ENCODE measurements at regions not wholly inside any gene's neighbourhood (a gene's known extent, or its start where the extent isn't known, plus 50 kb on each side); places are given as distances from the start of the nearest gene placed in this dataset.
A peak's percentile ranks its signal among the peaks of the same experiment; 100 is the strongest.

DNA sequence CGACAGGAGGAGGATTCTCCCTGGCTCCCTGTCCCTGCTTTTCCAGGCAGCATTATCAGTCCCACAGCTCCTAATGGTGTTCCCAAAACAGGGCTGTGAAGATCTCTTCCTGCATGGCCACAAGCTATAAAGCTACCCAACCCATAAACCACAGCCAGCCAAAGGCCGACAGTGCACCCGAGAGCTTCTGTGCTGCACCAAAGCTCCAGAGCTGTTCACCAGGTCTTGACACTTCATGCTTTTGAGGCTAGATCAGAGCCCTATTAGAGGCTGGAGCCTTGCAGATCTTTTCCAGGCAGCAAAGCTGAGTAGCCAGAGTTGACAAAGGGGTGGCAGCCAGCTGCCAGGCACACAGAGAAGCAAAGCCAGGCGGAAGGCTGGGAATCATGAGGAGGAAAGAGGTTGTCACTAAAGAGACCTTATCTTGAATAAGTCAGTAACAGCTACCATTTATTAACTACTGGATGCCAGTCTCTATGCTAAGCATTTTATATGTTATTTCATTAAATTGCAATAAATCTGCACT is 180.4 kb downstream of the KATNAL1 start:
- no peak for DNase-seq

DNA sequence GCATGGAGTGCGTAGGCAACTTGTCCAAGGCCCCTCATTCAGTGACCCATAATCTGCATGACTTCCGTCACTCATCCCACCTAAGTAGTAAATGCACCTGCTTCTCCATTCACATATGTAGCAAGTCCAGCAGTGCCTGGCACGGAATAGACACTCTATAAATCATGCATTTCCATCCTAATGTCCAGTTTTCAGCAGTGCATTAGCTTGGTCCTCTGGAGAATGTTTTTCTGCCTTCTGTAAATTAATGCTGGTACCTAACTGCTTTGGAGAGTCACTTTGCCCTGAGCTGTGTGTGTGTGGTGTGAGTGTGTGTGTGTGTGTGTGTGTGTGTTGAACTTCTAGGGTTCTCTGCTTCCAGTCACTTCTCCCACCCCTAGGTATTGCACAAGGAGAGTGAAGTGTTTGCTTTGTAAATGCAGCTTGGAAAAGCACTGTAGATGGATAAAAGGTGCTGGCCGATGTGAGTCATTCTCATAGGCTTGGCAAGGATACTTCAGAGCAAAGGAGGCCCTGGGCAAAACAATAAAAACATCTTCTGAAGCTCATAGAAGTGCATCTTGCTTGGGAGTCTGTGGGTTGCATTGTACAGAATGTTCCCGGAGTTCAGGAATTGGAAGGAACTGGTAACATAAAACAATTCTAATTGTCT is 181.8 kb downstream of the KATNAL1 start:
- no peak for DNase-seq

DNA sequence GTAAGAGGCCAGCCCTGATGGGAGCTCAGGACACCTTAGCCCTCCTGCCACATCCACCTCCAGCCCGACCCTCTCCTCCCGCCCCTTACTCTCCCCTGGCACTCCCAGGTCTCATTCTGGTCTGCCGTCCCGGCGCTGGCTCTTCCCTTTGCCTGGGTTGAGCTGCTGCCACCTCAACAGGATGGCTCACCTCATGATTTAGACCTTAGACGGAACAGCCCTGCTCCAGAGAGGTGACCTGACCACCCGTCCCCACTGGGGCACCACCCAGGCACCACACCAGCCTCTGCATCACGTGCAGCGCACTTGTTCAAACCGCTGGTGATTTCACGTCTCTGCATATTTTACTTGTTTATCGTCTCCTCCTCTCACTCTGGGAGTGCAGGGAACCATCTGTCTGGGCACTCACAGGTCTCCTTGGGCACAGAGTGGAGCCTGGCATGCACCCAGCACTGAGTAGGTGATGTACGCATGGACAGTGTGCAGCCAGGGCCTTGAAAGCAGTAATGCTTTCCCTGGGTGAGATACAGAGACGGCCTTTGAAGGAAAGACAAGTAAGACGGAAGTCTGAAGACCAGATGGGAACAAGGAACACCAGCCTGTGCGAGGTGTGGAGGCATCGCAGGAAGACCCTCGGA is 183.1 kb downstream of the KATNAL1 start:
- DNase-seq = no peak

DNA sequence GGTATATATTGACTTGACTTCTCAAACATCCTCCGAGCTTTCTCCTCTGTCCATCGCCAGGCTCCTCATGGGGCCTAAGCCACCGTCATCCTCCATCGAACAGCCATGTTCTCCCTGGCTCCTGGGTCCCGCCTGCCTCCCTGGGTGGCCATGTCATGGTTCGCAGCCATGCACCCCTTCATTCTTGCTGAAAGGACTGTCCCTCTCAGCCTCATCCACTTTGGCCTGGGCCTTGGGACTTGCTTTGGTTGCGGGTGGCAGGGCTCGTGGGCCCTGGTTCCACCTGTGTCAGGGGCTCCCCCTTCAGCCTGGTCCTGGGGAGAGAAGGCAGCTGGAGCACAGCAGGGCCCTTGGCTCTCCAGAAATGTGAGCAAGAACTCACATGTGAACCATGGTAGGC is 183.8 kb downstream of the KATNAL1 start:
- no peak for DNase-seq

DNA sequence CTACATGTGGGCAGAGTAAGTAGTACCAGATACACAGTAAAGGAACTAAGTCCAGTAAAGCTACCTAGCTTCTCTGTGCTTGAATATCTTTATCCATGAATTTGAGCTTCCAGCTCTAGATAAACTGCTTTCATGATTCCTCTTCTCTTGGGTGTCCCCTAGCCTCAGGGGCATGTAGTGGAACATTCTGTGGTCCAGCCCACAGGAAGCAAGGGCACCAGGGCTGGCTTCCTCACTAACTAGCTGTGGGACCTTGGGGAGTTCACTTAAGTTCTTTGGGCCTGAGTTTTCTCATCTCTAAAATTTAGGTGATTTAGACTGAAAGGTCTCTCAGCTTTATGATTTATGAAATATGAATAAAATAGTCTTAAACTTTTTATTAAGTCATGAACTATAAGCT is 185.7 kb downstream of the KATNAL1 start:
- no peak for DNase-seq

DNA sequence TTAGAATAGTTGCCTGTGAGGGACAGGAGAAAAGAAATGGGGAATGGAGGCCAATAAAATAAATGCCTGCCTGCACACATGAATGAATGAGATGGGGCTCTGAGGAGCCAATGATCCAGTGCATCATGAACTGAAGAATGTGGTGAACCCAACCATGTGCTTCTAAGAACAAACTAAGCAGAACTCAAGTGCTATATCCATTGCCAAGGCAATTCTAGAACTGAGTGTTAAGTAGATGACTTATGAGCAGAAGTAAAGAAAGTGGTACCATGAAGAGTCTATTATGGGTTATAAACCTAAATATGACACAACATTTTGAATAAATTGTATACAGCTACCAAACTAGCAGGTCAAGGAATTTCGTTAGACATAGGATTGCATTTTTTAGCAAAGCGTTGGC is 186.1 kb downstream of the KATNAL1 start:
- DNase-seq = no peak

DNA sequence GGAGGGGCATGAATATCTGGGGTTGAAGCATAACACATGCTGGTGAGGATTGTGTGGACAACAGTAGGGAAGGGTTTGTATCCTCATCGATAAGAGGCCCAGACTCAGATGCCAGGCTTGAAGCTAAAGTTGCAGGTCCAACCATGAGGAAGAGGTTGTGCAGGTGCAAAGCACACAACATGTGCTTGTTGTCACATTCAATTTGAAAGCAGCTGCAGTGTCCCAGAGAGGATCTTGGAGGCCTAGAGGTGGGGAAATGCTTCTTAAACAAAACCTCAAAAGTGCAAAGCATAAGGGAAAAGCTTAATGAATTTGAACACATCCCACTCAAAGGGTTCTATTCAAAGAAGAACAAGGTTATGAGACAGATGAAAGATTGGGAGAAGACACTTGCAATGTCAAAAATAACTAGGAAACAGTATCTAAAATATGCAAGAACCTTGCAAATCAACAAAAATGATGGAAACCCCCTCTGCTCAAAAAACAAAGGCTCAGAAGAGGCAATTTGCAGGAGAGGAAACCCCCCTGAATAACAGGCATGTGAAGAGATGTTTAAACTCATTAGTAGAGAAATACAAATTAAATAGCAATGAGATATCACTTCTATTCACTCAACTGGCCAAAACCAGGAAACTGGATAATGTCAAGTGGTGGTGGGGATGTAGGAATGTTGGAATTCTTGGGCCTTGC is 187.1 kb downstream of the KATNAL1 start:
- DNase-seq = no peak

DNA sequence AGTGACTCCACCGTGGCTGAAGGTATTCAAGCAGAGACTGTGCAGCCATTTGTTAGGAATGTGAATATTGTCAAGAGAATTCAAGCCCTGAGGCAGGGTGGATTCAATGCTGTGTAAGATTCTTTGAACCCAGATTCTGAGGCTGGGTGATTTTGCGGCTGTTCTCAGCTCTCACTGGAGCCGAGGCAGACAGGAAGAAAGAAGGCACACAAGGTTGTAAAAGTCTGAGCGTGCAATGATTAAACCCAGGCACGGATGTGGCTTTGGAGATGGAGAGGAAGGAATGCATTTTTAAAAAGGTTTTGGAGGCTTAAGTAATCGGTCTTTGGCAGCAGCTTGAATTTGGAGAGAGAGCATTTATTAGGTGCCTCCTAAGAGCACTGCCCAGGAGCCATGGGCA is 187.9 kb downstream of the KATNAL1 start:
- DNase-seq = no peak

DNA sequence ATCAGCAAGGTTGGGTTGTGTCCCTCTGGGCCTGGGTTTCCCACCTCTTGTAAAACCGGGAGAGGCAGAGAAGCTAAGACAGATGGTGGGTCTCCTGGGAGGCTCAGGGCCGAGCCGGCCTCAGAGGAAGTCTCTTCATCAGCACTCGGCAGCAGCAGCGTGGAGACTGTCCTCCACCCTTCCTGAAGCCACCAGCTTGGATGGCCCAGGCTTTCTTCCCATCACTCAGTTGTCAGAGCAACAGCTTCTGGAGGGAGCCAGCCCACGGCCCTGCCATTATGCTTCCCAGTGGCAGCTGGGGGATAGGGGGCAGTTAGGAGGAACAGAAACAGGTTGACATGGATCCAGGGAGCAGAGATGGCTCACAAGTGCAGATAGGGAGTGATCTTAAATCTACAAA is 191.0 kb downstream of the KATNAL1 start:
- no peak for DNase-seq

DNA sequence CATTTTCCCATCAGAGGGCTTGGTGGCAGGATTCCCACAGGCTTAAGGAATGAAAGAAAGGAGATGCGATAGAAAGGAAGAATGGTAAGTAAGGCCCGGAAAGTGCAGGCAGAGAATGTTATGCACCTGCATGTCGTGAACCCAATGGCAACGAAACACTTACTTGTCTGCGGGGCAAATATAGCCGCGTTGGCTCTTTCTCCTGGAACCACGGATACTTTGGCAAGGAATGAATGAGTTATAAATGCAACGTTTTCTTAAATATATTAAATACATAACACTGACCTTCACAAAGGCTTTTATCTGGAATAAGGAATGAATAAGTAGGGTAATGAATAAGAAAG is 192.1 kb downstream of the KATNAL1 start:
- DNase-seq = no peak

DNA sequence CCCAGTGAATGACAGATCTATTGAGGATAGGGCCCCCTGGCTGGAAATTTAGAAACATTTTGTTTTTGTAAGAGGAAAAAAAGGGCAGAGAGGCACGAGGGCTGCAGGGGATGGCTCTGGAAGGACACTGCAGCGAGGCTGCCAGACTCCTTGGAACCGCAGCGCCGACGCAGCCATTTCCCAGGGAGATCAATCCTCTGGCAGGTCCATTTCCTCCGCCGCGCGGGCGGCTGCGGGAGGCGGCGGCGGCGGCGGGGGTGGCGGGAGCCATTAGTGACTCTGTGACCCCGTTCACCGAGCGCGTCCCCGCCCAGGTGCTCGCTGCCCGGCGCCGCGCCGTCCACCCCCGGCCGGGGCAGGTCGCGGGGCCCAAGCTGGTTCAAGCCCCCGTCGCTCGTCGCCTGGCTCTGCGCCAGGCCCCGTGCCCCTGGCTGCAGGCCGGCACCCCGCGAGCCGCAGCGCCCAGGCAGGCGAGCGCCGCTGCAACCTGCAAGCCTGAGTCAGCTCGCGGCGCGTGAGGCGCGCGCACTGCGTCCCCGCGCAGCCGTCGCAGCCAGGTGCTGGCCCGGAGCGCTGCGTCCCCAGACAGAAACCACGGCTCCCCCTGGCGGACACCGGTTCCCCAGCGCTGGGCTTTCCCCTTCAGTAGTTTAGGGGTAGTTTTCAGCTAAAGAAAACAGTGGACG is 192.6 kb downstream of the KATNAL1 start:
- DNase-seq = peak; percentile 95

DNA sequence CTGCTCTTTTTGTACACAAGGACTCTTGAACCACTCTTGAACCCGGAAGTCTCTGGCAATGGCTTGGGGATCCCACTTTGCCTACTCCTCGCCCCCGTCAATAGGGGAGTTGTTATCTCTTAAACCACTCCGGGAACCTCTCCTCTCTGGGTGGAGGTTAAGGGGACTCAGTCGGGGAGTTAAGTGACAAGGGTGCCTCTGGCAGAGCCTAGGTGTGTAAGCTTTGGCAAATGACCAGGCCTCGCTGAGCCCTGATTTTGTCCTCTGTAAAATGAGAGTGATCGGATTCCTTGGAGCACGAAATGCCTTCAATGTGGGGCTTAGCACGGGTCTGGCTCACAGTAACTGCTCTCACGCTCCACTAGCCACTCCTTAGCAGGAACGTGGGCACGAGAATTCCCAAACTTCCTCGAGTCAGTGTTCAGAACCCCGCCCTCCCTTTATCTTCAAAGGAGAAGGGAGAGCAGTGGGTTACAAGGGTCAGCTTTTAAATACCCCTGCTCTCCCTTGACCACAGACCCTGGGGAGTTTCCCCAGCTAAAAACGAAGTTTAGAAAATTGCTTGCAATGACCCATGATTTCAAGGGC is 193.3 kb downstream of the KATNAL1 start:
- no peak for DNase-seq

DNA sequence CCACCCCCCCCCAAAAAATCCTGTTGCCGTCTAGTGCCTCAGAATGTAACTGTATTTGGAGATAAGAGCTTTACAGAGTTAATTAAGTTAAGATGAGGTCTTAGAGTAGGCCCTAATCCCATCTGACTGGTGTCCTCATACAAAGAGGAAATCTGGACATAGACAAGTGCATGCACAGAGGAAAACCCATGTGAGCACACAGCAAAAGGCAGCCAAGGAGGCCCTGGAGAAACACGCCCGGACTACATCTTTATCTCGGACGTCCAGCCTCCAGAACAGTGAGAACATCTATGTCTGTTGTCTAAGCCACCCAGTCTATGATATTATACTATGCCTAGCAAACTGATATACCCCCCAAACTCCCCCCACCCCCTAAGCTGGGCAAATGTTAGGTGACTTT is 193.8 kb downstream of the KATNAL1 start:
- DNase-seq = no peak

DNA sequence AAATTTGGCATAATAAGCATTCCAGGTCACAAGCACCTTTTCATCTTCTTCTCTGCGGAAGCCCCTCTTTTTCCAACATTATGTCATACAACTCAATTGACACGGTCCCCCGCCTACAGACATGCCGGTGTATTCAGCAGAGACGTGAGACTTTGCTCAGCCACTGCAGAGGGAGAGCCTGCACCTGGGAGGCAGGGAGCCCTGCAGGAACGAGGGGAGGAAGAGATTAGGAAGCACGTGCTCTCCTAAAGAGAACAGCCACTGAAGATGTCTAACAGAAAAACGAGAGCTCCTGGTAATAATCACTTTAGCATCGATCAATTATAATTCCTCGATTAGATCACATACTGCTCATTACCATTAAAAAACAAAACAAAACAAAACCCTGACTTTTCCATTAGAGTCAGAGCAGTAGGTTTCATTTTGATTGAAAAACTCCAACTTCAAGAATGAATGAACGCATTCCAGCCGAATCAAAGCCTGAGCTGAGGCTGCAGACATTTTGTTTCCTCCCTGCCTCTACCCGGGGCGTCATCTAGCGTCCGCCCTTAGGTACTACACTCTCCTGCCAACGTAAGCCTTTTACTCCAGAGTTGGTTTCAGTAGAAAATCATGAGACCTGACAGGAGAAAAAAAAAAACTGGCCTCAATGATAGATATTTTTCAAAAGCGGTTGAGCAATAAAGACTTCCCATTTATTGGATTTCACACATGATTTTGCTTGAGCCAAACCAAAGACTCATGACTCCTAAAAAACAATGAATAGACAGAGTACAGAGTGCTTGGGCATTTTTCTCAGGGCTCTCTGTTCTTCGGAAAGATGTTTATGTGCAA is 194.5 kb downstream of the KATNAL1 start:
- DNase-seq = peak; percentile 83

DNA sequence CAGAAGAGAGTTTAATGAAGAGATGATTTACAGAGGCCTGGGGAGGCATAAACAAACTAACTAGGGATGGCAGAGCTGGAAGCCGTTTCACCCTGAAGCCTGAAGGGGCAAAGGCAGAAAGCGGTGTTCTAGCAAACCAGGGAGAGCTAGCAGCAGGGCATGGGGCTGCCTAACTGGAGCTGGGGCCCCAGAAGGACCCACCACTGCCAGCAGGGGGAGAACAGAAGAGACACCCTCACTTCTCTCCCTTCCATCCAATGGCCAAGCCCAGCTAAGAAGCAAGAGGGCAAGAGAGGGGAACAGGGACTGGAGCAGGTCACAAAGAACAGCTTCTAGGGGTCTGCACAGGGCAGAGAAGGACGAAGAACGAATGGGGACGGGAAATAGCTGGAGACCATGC is 195.5 kb downstream of the KATNAL1 start:
- DNase-seq = no peak

DNA sequence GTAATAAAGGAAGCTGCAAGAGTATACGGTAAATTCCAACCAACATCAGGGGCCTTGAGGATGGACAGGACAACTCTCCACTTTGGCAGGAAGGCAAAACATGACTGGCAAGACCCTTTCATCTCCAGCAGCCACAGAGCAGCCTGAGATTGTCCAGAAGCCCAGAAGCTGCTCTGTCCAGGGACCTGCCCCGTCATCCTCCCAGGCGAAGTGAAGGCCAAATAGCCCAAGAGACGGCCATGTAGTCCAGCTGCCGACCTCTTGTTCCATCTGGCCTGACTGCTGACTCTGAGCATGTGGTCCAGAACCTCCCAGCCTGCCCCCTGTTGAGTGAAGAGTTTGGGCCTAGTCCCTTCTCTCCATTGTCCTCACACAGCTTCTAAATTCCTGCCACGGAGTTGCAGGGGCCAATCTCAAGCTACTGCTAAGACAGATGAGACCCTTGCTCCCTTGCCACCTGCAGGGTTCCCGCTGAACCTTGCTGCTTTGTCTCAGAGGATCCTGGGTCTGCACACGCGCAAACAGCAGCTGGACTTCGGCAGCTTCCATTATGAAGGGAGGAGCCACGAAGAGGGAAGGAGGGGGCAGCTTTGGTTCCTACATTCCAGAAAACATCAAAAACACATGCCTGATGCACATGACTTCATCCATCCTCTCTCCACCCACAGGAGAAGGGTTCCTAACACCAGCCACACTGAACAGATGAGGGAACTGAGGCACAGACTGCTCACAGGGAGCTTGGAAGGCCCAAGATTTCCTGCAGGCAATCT is 196.9 kb downstream of the KATNAL1 start:
- DNase-seq = no peak

DNA sequence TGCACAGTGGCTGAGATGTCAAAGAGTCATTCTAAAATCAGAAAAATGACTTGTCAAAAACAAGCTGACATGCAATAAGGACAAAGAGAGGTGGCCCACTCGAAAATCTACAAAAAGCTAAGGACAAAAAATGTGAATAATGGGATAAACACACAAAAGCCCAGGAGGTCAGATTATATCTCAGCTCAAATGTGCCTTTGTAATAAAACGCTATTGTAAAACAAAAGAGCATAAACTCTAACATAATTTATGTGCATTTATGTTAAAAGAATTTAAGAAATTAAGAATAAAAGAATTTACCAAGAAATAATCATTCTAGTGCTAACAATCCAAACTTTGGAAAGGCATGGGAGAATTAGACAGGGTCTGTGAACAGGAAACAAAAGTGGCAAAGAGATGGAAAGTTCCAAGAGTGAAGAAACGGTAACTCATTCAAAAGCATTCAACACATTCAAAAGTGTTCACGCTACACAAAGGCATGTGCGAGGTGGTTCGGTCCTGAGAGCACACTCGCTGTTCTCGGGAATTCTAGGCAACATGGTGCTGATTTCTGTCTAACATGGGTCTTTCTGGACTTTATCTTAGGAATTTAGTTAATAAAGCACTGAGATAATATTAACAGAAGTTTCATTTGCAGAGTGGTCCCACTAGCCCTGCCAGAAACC is 197.7 kb downstream of the KATNAL1 start:
- no peak for DNase-seq

DNA sequence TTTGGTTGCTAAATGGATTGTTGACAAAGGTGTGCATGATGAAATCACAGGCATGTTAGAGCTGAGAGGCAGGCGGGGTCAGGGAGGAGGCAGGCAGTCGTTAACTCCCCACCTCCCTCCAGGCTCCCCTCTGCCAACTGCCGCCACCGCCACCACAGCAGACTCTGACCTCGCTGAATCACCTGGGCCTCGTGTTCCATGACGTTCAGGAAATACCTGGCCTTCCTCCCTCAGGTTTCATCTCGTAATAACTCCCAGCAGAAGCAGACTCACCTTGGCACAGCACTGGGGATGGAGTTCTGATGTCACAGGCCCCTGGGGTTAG is 198.5 kb downstream of the KATNAL1 start:
- DNase-seq = no peak

DNA sequence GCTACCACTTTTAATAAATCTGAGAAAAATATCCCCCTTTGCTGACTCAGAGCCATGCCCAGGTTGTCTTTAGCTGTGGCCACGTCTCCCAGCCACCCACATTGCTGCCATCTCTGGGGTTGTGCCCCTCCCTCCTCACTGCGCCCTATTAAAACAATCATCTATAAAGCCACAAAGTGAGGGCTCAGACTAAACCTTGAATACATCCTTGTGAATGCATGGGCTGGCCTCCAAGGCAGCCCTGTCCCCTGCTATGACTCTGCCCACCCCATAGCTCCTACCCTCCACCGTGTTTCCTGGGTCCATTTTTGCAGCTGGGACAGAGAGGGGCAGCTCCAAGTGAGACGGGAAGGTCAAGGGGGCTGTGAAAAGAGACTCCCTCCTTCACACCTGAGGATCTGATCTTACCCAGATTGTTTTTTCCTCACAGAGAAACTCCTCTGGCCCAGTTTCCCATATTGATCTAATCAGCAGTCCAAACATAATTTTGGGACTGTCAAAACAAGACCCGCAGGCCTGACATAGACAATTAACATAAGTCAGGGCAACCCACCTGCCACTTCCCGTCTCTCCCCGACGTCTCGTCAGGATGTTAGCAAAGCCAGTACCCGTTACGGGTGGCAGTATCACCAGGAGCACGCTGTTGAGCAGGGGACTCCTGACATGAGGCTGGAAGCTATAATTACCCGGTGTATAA is 199.0 kb downstream of the KATNAL1 start:
- DNase-seq = no peak

DNA sequence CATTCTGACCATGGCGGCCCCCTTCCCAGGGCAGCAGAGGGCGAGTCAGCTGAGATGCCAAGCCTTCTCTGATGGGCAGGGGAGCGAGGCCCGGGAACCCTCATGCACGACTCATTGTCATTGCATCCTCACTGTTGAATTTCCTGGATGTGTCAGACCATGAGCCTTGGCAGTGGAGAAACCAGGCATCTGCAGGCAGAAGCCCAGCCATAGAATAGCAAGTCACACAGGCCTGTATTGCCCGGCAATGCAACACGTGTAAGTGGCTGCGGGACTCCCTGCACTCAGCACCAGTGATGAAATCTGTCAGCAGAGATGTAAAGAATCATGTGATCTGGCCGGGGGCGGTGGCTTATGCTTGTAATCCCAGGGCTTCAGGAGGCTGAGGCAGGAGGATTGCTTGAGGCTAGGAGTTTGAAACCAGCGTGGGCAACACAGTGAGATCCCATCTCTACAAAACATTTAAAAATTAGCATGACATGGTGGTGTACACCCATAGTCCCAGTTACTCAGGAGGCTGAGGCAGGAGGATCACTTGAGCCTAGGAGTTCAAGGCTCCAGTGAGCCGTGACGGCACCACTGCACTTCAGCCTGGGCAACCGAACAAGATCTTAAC is 199.7 kb downstream of the KATNAL1 start:
- DNase-seq = no peak

Data from activated naive CD4-positive, alpha-beta T cell treated with Interleukin-2 at 50 U/mL for 16 hours (primary cell).